Glomerular visceral epithelial cell (primary cell): ENCODE measurements at regions not wholly inside any gene's neighbourhood (a gene's known extent, or its start where the extent isn't known, plus 50 kb on each side); places are given as distances from the start of the nearest gene placed in this dataset.
A peak's percentile ranks its signal among the peaks of the same experiment; 100 is the strongest.

Experiments
- DNase-seq: peaks from one replicate; pipeline ENCODE4 v3.0.0-alpha.2; 2016; ENCODE audit errors: extremely low spot score

- no peak for DNase-seq
Observed at GRCh38 chr7:136665878-136666509, 202.5 kb upstream of the CHRM2 start.

- DNase-seq, result no peak
Observed at GRCh38 chr7:136664537-136664936, 203.9 kb upstream of the CHRM2 start.

- DNase-seq, result no peak
Observed at GRCh38 chr7:136657482-136657921, 210.9 kb upstream of the CHRM2 start.

- DNase-seq, result no peak
Observed at GRCh38 chr7:136656516-136656915, 211.9 kb upstream of the CHRM2 start.

- DNase-seq, result no peak
Observed at GRCh38 chr7:136655414-136655813, 213.0 kb upstream of the CHRM2 start.

- no peak for DNase-seq
Observed at GRCh38 chr7:136654406-136654805, 214.0 kb upstream of the CHRM2 start.

- no peak for DNase-seq
Observed at GRCh38 chr7:136652635-136653370, 215.6 kb upstream of the CHRM2 start.

- no peak for DNase-seq
Observed at GRCh38 chr7:136640977-136641376, 227.5 kb upstream of the CHRM2 start.

GRCh38 chr7:136637813-136638212 lies 230.6 kb upstream of the CHRM2 start:
- DNase-seq, result peak; percentile 6

- no peak for DNase-seq
Observed at GRCh38 chr7:136635751-136636150, 232.7 kb upstream of the CHRM2 start.

GRCh38 chr7:136618818-136619217 lies 249.6 kb upstream of the CHRM2 start:
- no peak for DNase-seq

GRCh38 chr7:136617176-136617575 lies 251.3 kb upstream of the CHRM2 start:
- no peak for DNase-seq

- DNase-seq, result no peak
Observed at GRCh38 chr7:136605532-136606329, 262.7 kb upstream of the CHRM2 start.

GRCh38 chr7:136601772-136602171 lies 266.7 kb upstream of the CHRM2 start:
- DNase-seq, result no peak

- no peak for DNase-seq
Observed at GRCh38 chr7:136600475-136600874, 268.0 kb upstream of the CHRM2 start.

- DNase-seq, result no peak
Observed at GRCh38 chr7:136594739-136595144, 273.7 kb upstream of the CHRM2 start.

GRCh38 chr7:136588216-136588615 lies 280.2 kb upstream of the CHRM2 start:
- no peak for DNase-seq

- DNase-seq, result peak; percentile 29
Observed at GRCh38 chr7:136585954-136586670, 282.3 kb upstream of the CHRM2 start.

GRCh38 chr7:136566491-136566890 lies 302.0 kb upstream of the CHRM2 start:
- no peak for DNase-seq

GRCh38 chr7:136555933-136556332 lies 312.5 kb upstream of the CHRM2 start:
- DNase-seq, result peak; percentile 19

- no peak for DNase-seq
Observed at GRCh38 chr7:136551618-136552017, 316.8 kb upstream of the CHRM2 start.

- DNase-seq, result no peak
Observed at GRCh38 chr7:136549756-136550155, 318.7 kb upstream of the CHRM2 start.
